Transverse colon (tissue), 4 donors: ENCODE measurements at regions not wholly inside any gene's neighbourhood (a gene's known extent, or its start where the extent isn't known, plus 50 kb on each side); places are given as distances from the start of the nearest gene placed in this dataset.

Source experiments
- DNase-seq: peaks from one replicate; pipeline ENCODE4 v3.0.0-alpha.2; 2019
- H3K27ac ChIP-seq, 4 donors: fragments of 200-600 bp; sonication (generic); 2 replicates each; pipeline ENCODE4 v1.5.1; 2016 to 2018; ENCODE audit warnings: inconsistent platforms in 4 of 4
- H3K27me3 ChIP-seq: fragments of 200-600 bp; sonication (generic); 2 replicates; pipeline ENCODE4 v1.5.1; 2017; ENCODE audit warnings: inconsistent platforms
- H3K36me3 ChIP-seq, 4 donors: fragments of 200-600 bp; sonication (generic); 2 replicates each; pipeline ENCODE4 v1.5.1; 2017 to 2019; ENCODE audit warnings: inconsistent platforms in 4 of 4
- H3K4me1 ChIP-seq, 4 donors: fragments of 200-600 bp; sonication (generic); 2 replicates each; pipeline ENCODE4 v1.5.1; 2017 to 2020; ENCODE audit warnings: inconsistent platforms in 4 of 4
- H3K4me3 ChIP-seq, 4 donors: fragments of 200-600 bp; sonication (generic); 1 replicate in 1 of 4; 2 replicates in 3 of 4; pipeline versions ENCODE4 v1.5.1 to v1.6.1; 2017 to 2019; ENCODE audit warnings: inconsistent platforms in 4 of 4
- H3K9me3 ChIP-seq, 2 donors: fragments of 200-600 bp; sonication (generic); 2 replicates each; pipeline ENCODE4 v1.5.1; 2017 to 2019; ENCODE audit warnings: inconsistent platforms in 2 of 2
- CTCF ChIP-seq, 5 experiments: fragments of 200-600 bp in 3 of 5; fragments of 450-650 bp in 2 of 5; sonication (generic) in 3 of 5; IDR thresholded peaks; 1 replicate in 2 of 5; 2 replicates in 3 of 5; pipeline ENCODE4 v1.5.1; 2016 to 2017; ENCODE audit warnings: antibody characterized with exemption in 5 of 5, inconsistent platforms in 3 of 5, mild to moderate bottlenecking in 2 of 5, moderate library complexity in 1 of 5
- EP300 ChIP-seq: sonication (generic); formaldehyde crosslinking; IDR thresholded peaks from one replicate; pipeline ENCODE4 v1.6.1; 2017; ENCODE audit warnings: antibody characterized with exemption, low read depth
- POLR2A ChIP-seq: fragments of 450-650 bp; IDR thresholded peaks from one replicate; pipeline ENCODE4 v1.6.1; 2016; ENCODE audit warnings: antibody characterized with exemption, mild to moderate bottlenecking, moderate library complexity
- POLR2AphosphoS5 ChIP-seq, 3 donors: sonication (generic); formaldehyde crosslinking; IDR thresholded peaks; one replicate each; pipeline ENCODE4 v1.6.1; 2016; ENCODE audit warnings: antibody characterized with exemption in 3 of 3
- WGBS, 2 donors: methylation state at CpG; one replicate each; pipeline ENCODE4 v1.1.5; 2018; ENCODE audit warnings: low coverage in 1 of 2; 5-methylcytosine and 5-hydroxymethylcytosine counted together
- in situ Hi-C, 4 donors: fragments of 200-750 bp; cut with MboI; loops; one replicate each; pipeline versions ENCODE4 v1.15.0 to v1.15.1; 2017; ENCODE audit warnings: low sequenced_read_pairs in 3 of 4, low pct_ligation_motif_present in 1 of 4, low pct_unique_long_range_greater_than_20kb in 1 of 4
- intact Hi-C: fragments of 100-400 bp; cut with DNase I; formaldehyde crosslinking; loops from one replicate; pipeline ENCODE4 v1.15.1; 2023; ENCODE audit warnings: low total_unique reads

- TF ChIP-seq CTCF (IDR thresholded peaks at IDR 0.05) = no peak
- TF ChIP-seq POLR2A = no peak
- no peak for TF ChIP-seq POLR2AphosphoS5 (IDR thresholded peaks at IDR 0.05)
- no peak for TF ChIP-seq EP300
- H3K27ac ChIP-seq = no peak overlapping the region
- 22 to 50% methylated on average over 2 to 36 of the region's 37 CpGs for WGBS, 2 donors
- intact Hi-C loops (no loop called here), in situ Hi-C loops (no loop called here)
- no peak for DNase-seq
- H3K9me3 ChIP-seq = no peaks in the 10 kb centered on the region
- H3K36me3 ChIP-seq = no peaks in the 10 kb centered on the region
- no peak overlapping the region for H3K4me3 ChIP-seq
- H3K27me3 ChIP-seq = peaks cover 94% of the 10 kb centered on the region
- peaks cover 5 to 35% (median 18%) of the 10 kb centered on the region in 4 donors for H3K4me1 ChIP-seq
Measured at GRCh38 chr11:43582024-43582862, 98.3 kb upstream of the HSD17B12 start.

GRCh38 chr11:43582863-43583462, 97.6 kb upstream of the HSD17B12 start:
- Histone ChIP-seq H3K27me3 (peaks cover 88% of the 10 kb centered on the region), H3K27ac (no peak overlapping the region), H3K4me3 (no peak overlapping the region), H3K4me1 (peaks cover 5 to 35% (median 18%) of the 10 kb centered on the region in 4 donors), H3K9me3 (no peaks in the 10 kb centered on the region), H3K36me3 (no peaks in the 10 kb centered on the region)
- intact Hi-C loops = no loop called here
- DNase-seq = no peak
- WGBS, 2 donors = 33 to 56% methylated on average over 6 to 19 of the region's 26 CpGs
- no peak for TF ChIP-seq POLR2AphosphoS5 (IDR thresholded peaks at IDR 0.05)
- no peak for TF ChIP-seq CTCF (IDR thresholded peaks at IDR 0.05)
- TF ChIP-seq EP300 = no peak
- TF ChIP-seq POLR2A = no peak
- in situ Hi-C loops = no loop called here

- in situ Hi-C loops = no loop called here
- Histone ChIP-seq H3K9me3 (no peaks in the 10 kb centered on the region), H3K27me3 (peaks cover 88% of the 10 kb centered on the region), H3K4me3 (no peak overlapping the region), H3K4me1 (peaks cover 5 to 33% (median 18%) of the 10 kb centered on the region in 4 donors), H3K27ac (no peak overlapping the region), H3K36me3 (no peaks in the 10 kb centered on the region)
- DNase-seq = no peak
- intact Hi-C loops = no loop called here
- TF ChIP-seq POLR2AphosphoS5 (IDR thresholded peaks at IDR 0.05) = no peak
- TF ChIP-seq POLR2A = no peak
- no peak for TF ChIP-seq CTCF (IDR thresholded peaks at IDR 0.05)
- TF ChIP-seq EP300 = no peak
- WGBS, 2 donors = 33% methylated on average over 6 of the region's 6 CpGs; no CpG with 5 or more reads in 1 of the 2 donors
Measured at GRCh38 chr11:43583548-43583947, 97.0 kb upstream of the HSD17B12 start.

- DNase-seq = no peak
- intact Hi-C loops = no loop called here
Measured at GRCh38 chr11:43585877-43586608, 94.5 kb upstream of the HSD17B12 start.

More at GRCh38 chr11:43585877-43586608, 94.5 kb upstream of the HSD17B12 start:
- H3K27me3 ChIP-seq = peaks cover 74% of the 10 kb centered on the region
- TF ChIP-seq CTCF (IDR thresholded peaks at IDR 0.05) = no peak
- no peak for TF ChIP-seq POLR2A
- TF ChIP-seq EP300 = no peak
- TF ChIP-seq POLR2AphosphoS5 (IDR thresholded peaks at IDR 0.05) = no peak
- no peaks in the 10 kb centered on the region for H3K9me3 ChIP-seq
- peaks cover 0 to 10% (median 4%) of the 10 kb centered on the region in 4 donors for H3K4me1 ChIP-seq
- WGBS, 2 donors = 75% methylated on average over 1 of the region's 1 CpG; no CpG with 5 or more reads in 1 of the 2 donors
- no peak overlapping the region for H3K27ac ChIP-seq
- no peaks in the 10 kb centered on the region for H3K36me3 ChIP-seq
- no peak overlapping the region for H3K4me3 ChIP-seq
- in situ Hi-C loops = no loop called here
